ENCODE measurements at regions not wholly inside any gene's neighbourhood (a gene's known extent, or its start where the extent isn't known, plus 50 kb on each side); places are given as distances from the start of the nearest gene placed in this dataset.

- no peaks in the 10 kb centered on the region for H3K36me3 ChIP-seq
- no peak overlapping the region for H3K27ac ChIP-seq
- peaks cover 0 to 19% (median 6%) of the 10 kb centered on the region in 12 donors for H3K4me1 ChIP-seq
- H3K27me3 ChIP-seq, result no peaks in the 10 kb centered on the region
- H3K4me3 ChIP-seq, result no peak overlapping the region
- ATAC-seq, result no peak
- TF ChIP-seq CTCF (IDR thresholded peaks at IDR 0.05) (no peak), POLR2A (IDR thresholded peaks at IDR 0.05) (no peak)
- DNase-seq, result no peak
- H3K9me3 ChIP-seq, result no peaks in the 10 kb centered on the region
- intact Hi-C loops (cut with DNase I), result loop anchor here in 2 of 10 donors (10.0 kb wide), 2 partner anchors 108 to 738 kb away; no protein-coding TSS in a partner anchor
Observed at GRCh38 chr3:61446341-61446740, 115.0 kb upstream of the PTPRG start.

GRCh38 chr3:61448378-61448777 is 113.0 kb upstream of the PTPRG start:
- no peaks in the 10 kb centered on the region for H3K36me3 ChIP-seq
- intact Hi-C loops (cut with DNase I), result loop anchor here in 2 of 10 donors (10.0 kb wide), 2 partner anchors 106 to 736 kb away; no protein-coding TSS in a partner anchor
- ATAC-seq, result peak; percentile 78 to 91 (median 85)
- H3K4me1 ChIP-seq, result peaks cover 0 to 19% (median 6%) of the 10 kb centered on the region in 12 donors
- 72 to 79% (median 73%) methylated on average over 2 of the region's 2 CpGs for WGBS, 4 donors
- peak in 1 of 5 donors; percentile 33 for DNase-seq
- no peak overlapping the region for H3K4me3 ChIP-seq
- H3K27me3 ChIP-seq, result no peaks in the 10 kb centered on the region
- TF ChIP-seq CTCF (IDR thresholded peaks at IDR 0.05) (no peak), POLR2A (IDR thresholded peaks at IDR 0.05) (no peak)
- no peaks in the 10 kb centered on the region for H3K9me3 ChIP-seq
- peak overlapping the region in 7 of 12 donors; percentile 12 to 57 (median 28) for H3K27ac ChIP-seq

GRCh38 chr3:61449327-61450040 is 111.9 kb upstream of the PTPRG start:
- no peak overlapping the region for H3K4me3 ChIP-seq
- DNase-seq (no peak), ATAC-seq (peak in 1 of 4 donors; percentile 31)
- no peaks in the 10 kb centered on the region for H3K36me3 ChIP-seq
- no peak overlapping the region for H3K27ac ChIP-seq
- no peaks in the 10 kb centered on the region for H3K27me3 ChIP-seq
- 67 to 80% (median 73%) methylated on average over 3 of the region's 3 CpGs for WGBS, 4 donors
- peaks cover 0 to 19% (median 5%) of the 10 kb centered on the region in 12 donors for H3K4me1 ChIP-seq
- TF ChIP-seq POLR2A (IDR thresholded peaks at IDR 0.05), result no peak
- no peak for TF ChIP-seq CTCF (IDR thresholded peaks at IDR 0.05)
- intact Hi-C loops (cut with DNase I), result loop anchor here in 2 of 10 donors (10.0 kb wide), 2 partner anchors 105 to 735 kb away; no protein-coding TSS in a partner anchor
- no peaks in the 10 kb centered on the region for H3K9me3 ChIP-seq

- peaks cover 0 to 19% (median 4%) of the 10 kb centered on the region in 12 donors for H3K4me1 ChIP-seq
- H3K27ac ChIP-seq, result no peak overlapping the region
- H3K4me3 ChIP-seq, result no peak overlapping the region
- WGBS, 4 donors, result 51 to 65% (median 62%) methylated on average over 2 of the region's 2 CpGs
- no peak for TF ChIP-seq POLR2A (IDR thresholded peaks at IDR 0.05)
- TF ChIP-seq CTCF (IDR thresholded peaks at IDR 0.05), result no peak
- no peaks in the 10 kb centered on the region for H3K9me3 ChIP-seq
- intact Hi-C loops (cut with DNase I), result no loop called here
- no peaks in the 10 kb centered on the region for H3K27me3 ChIP-seq
- DNase-seq, result no peak
- ATAC-seq, result no peak
- no peaks in the 10 kb centered on the region for H3K36me3 ChIP-seq
Observed at GRCh38 chr3:61450866-61451265, 110.5 kb upstream of the PTPRG start.
